ENCODE measurements at regions not wholly inside any gene's neighbourhood (a gene's known extent, or its start where the extent isn't known, plus 50 kb on each side); places are given as distances from the start of the nearest gene placed in this dataset.

GRCh38 chr7:54397836-54398612 lies 144.2 kb upstream of the VSTM2A start:
- DNase-seq (ENCODE audit: insufficient read length, low spot score) (no peak), FAIRE-seq (no peak)
- TF ChIP-seq, protein P1, sequence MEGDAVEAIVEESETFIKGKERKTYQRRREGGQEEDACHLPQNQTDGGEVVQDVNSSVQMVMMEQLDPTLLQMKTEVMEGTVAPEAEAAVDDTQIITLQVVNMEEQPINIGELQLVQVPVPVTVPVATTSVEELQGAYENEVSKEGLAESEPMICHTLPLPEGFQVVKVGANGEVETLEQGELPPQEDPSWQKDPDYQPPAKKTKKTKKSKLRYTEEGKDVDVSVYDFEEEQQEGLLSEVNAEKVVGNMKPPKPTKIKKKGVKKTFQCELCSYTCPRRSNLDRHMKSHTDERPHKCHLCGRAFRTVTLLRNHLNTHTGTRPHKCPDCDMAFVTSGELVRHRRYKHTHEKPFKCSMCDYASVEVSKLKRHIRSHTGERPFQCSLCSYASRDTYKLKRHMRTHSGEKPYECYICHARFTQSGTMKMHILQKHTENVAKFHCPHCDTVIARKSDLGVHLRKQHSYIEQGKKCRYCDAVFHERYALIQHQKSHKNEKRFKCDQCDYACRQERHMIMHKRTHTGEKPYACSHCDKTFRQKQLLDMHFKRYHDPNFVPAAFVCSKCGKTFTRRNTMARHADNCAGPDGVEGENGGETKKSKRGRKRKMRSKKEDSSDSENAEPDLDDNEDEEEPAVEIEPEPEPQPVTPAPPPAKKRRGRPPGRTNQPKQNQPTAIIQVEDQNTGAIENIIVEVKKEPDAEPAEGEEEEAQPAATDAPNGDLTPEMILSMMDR (IDR thresholded peaks at IDR 0.05; ENCODE audit: insufficient read depth, missing control alignments): no peak

DNA sequence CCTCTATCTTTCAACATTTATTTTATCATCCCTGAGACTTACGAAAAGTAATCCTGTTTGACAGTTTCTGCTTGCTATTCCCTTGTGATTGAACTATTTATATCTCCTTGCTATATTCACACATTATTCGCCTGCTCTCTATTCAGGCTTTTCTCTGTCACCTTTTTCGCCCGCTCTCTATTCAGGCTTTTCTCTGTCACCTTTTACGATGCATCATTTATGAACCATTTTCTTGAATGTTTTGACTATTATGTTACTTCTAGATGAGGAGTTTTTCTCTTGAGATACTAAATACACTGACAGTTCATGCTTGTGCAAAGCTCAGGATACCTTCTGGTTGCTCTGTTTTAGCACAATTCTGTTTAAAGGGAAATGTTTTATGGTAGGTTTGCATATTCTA lies 143.3 kb upstream of the VSTM2A start:
- FAIRE-seq (no peak), DNase-seq (ENCODE audit: insufficient read length, low spot score) (no peak)
- TF ChIP-seq, protein P1 (IDR thresholded peaks at IDR 0.05; ENCODE audit: insufficient read depth, missing control alignments): no peak

- TF ChIP-seq, protein P1 (IDR thresholded peaks at IDR 0.05; ENCODE audit: insufficient read depth, missing control alignments): no peak
- DNase-seq (ENCODE audit: insufficient read length, low spot score): no peak
- no peak for FAIRE-seq
Measured at GRCh38 chr7:54409917-54410316, 132.3 kb upstream of the VSTM2A start.

- no peak for FAIRE-seq
Measured at GRCh38 chr7:54416678-54417077, 125.5 kb upstream of the VSTM2A start.

GRCh38 chr7:54419209-54419608 lies 123.0 kb upstream of the VSTM2A start:
- no peak for DNase-seq (ENCODE audit: insufficient read length, low spot score)
- no peak for FAIRE-seq

More at GRCh38 chr7:54416678-54417077, 125.5 kb upstream of the VSTM2A start:
- TF ChIP-seq, protein P1 (IDR thresholded peaks at IDR 0.05; ENCODE audit: insufficient read depth, missing control alignments): no peak
- DNase-seq (ENCODE audit: insufficient read length, low spot score): no peak

GRCh38 chr7:54426406-54426805 lies 115.8 kb upstream of the VSTM2A start:
- FAIRE-seq: no peak
- TF ChIP-seq, protein P1 (IDR thresholded peaks at IDR 0.05; ENCODE audit: insufficient read depth, missing control alignments): no peak
- DNase-seq (ENCODE audit: insufficient read length, low spot score): no peak

More at GRCh38 chr7:54419209-54419608, 123.0 kb upstream of the VSTM2A start:
- TF ChIP-seq, protein P1 (IDR thresholded peaks at IDR 0.05; ENCODE audit: insufficient read depth, missing control alignments): no peak

- TF ChIP-seq, protein P1 (IDR thresholded peaks at IDR 0.05; ENCODE audit: insufficient read depth, missing control alignments): no peak
- DNase-seq (ENCODE audit: insufficient read length, low spot score) (no peak), FAIRE-seq (no peak)
Measured at GRCh38 chr7:54429111-54429510, 113.1 kb upstream of the VSTM2A start.
